HG03378 (cell line): ENCODE measurements at regions not wholly inside any gene's neighbourhood (a gene's known extent, or its start where the extent isn't known, plus 50 kb on each side); places are given as distances from the start of the nearest gene placed in this dataset.
"Not testable (repeated sequence)": the region's sequence is repeated elsewhere in the genome, so short reads cannot be mapped to it uniquely, and the experiment has no call there.

Experiments
- ATAC-seq: cut with Tn5 transposase; IDR thresholded peaks from one replicate; pipeline ENCODE4 v1.9.1; 2021; ENCODE audit warnings: mild to moderate bottlenecking, moderate library complexity; ENCODE audit not compliant: unreplicated experiment

DNA sequence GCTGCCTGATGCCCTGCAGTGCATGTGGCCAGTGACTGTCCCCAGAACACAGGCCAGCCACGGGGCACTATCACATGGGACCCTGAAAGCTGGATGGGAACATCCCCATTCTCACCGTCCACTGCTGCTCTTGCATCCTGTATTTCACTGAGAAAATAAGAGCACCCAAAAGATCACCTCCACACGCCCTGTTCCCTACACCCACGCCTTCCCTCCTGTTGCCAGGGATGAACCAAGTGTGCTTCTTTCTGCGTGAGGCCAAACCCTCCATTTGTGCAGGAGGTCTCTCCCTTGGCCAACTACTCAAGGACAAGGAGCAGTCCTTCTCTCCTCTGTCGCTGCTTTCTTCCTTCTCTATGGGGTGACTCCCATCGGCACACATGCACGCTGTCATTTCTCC lies 118.3 kb downstream of the LRRC37A3 start:
- ATAC-seq = not testable (repeated sequence)

DNA sequence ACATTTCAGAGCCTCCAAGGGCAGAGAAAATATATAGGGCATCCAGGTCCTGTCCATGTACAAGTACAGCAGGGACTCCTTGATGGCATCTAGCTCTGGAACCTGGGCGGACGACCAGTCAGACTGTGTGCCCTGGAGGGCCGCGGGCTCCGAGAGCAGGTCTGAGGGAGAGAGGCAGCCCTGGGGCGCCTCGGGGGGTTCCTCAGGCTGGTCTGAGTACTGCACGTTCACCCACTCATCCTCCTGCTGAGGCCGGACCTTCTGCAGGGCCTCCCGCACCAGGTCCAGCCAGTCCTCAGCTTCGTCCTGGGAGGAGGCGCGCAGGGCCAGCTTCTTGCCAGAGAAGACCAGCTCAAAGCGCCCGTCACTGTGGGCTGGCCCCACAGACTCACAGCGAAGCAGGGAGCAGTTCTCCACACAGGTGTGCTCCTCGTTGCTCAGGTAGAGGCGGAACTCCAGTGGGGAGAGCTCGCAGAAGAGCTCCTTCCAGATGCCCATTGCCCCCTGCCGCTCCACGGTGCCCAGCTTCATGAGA lies 118.8 kb downstream of the LRRC37A3 start:
- ATAC-seq = not testable (repeated sequence)

DNA sequence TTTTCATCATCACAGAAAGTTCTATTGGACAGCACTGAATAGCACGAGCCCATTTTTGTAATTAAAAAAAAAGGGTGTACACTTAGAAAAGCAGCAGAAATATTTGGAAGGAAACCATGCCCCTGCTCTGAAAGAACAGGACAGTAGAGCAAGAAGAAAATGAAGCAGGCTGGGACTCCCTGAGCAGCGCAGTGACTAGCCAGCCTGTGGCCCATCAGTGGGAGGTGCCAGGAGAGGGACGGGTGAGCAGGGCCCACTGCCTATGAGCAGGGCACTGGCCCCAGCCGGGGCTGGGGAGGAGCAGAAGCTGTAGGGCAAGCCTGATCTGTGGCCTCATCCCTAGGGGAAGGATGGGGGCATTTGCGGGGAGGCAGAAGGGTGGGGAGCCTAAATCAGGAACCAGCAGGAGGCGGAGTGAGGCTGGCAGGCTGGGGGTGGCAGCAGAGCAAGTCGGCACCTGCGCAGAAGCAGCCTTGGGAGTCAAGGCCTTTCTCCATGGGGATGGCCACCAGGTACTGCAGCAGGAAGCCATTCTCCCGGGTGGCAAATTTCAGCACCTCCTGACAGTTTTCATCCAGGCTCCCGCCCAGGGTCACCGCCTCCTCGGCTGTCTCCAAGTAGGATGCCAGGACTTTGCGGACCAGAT lies 119.6 kb downstream of the LRRC37A3 start:
- ATAC-seq = not testable (repeated sequence)

DNA sequence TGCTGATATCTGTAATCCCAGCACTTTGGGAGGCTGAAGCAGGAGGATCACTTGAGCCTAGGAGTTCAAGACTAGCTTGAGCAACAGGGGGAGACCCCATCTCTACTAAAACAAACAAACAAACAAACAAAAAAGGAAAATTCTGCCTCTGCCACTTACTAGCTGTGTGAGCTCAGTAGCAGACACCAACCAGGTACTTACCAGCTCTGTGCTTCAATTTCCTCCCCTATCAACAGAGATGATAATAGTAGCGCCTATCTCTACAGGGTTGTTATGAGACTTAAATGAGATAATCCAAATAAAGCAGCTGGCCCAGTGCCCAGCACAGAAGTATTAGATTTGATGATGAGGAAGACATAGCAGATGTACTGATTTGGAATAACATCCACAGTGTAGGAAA lies 120.3 kb downstream of the LRRC37A3 start:
- ATAC-seq = not testable (repeated sequence)

DNA sequence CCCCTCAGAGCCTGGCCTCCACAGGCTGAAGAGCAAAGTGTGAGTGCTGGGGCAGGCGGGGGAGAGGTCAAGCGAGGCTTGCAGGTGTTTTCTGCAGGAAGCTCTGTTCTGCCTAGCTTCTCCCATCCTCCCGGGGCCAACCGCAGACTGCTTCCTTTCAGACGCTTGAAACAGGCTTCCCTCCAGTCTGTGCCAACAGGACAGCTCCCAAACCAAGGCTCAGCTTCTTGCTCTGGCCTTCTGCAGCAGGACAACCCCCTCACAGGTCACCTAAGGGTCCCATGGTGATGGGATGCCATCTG lies 120.8 kb downstream of the LRRC37A3 start:
- ATAC-seq = not testable (repeated sequence)

DNA sequence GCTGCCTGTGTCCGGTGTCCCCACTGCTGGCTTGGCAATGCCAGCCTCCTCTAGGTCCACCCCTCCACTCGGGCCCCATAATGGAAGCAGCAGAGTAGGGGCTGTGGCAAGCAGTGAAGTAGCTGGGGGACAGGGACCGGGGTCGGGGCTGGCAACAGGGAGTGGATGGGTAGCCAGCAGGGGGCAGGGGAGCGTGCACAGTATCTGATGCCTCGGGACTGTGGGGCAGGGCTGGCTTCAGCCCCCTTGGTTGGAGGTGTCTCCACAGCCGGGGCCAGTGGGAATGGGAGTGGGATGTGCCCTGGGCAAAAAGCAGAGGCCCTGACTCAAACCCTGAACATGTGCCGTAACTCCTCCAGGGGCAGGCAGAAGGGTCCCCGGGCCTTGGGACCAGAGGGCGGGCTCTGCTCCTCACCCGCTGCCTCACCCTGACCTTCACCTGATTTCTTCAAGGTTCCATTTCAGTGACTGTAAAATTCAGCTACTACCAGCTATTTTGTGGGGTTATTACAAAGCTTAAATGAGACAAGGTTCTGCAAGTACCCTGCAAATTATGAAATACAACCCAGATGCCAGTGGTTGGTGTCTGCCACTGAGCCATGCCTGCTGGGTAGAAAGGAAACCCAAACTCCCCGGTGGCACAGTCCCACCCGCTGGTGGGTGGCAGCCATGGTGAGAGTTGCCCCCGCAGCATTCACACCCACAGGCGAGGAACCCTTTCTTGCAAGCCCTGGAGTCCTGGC lies 121.4 kb downstream of the LRRC37A3 start:
- ATAC-seq = not testable (repeated sequence)

DNA sequence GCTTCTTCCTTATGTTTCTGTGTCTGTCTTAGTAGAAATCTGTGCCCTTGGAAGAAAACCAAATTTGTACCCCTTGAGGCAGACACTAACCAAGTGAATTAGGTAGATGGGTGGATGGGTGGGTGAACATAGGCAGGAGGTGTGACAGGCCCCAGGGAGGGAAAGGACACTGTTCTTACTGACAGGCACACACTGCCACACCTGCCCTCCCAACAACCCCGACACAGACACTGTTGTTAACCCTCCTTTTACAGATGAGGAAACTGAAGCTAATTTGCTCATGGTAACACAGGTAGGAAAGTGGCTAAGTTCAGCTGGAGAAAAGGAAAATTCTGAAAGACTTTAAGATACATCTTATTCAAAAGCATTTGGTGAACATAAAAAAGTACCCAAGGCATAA lies 123.9 kb downstream of the LRRC37A3 start:
- not testable (repeated sequence) for ATAC-seq

DNA sequence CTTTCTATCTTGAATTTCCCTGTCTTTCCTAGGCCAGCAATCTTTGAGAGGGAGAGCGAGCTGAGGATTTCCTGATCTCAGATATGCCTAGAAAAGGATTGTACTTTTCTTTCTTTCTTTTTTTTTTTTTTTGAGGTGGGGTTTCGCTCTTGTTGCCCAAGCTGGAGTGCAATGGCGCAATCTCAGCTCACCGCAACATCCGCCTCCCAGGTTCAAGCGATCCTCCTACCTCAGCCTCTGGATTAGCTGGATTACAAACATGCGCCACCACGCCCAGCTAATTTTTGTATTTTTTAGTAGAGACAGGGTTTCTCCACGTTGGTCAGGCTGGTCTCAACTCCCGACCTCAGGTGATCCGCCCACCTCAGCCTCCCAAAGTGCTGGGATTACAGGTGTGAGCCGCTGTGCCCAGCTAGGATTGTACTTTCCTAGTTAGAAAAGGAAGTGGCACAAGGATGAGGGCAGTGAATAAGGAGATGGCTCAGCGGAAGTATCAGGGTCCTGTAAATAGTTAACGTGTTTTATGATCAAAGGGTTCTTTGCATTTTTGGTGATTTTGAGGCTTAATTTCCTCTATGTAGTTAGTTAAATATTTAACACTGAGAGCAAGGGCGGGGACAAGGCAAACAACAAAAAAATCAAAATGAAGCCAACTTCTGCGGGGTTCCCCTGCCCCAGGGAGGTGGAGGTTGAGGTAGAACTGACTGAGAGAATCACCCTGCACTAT lies 124.6 kb downstream of the LRRC37A3 start:
- not testable (repeated sequence) for ATAC-seq

DNA sequence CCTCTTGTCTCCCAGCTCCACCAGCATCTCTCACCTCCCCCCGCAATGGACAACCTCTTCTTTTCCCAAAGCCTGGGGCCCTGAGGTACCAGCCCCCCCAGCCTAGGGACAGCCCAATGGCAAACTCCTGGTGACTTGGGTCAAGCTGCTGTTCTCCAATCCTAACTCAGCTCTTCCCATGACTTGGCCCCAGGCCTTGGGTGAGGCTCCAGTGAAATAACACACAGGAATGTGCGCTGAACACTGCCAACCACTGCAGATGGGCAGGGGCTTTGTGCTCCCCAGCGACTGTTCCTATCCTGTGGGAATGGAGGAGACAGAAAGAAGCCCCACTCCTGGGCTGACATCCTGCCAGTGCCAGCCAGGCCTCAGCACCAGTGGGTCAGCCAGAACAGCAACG lies 125.2 kb downstream of the LRRC37A3 start:
- not testable (repeated sequence) for ATAC-seq

DNA sequence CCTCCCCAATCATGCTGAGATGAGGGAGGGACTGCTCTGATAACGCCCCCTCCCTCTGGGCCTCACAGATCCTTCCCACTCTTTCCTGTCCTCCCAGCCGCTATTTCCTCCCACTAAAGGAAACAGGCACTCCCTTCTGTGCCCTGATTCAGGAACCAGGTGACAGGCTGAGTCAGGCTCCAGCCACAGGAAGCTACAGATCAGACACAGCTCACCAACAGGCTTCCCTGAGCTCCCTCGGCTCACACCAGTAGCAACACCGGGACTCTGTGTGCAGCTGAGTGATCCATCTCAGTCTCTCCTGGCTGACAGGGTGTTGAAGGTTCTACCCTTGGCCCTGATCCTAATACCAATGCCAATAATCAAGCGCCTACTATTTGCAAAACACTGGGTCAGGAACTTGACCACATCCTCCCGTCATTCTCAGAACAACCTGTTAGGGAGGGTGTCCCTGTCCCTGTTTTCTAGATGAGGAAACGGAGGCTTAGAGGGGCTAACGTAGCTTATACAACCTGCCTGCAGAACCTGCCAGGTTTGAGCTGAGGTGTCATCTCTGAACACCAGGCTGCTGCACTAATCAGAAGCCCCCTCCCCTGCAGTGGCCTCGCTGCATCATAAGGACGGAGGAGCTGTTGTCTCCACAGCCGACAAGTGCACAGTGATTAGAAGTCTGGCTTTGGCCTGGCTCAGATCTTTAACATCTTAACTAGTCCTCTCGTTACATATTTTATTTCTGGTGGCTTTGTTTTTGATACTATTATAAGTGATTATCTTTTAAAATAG lies 126.3 kb downstream of the LRRC37A3 start:
- ATAC-seq = not testable (repeated sequence)

DNA sequence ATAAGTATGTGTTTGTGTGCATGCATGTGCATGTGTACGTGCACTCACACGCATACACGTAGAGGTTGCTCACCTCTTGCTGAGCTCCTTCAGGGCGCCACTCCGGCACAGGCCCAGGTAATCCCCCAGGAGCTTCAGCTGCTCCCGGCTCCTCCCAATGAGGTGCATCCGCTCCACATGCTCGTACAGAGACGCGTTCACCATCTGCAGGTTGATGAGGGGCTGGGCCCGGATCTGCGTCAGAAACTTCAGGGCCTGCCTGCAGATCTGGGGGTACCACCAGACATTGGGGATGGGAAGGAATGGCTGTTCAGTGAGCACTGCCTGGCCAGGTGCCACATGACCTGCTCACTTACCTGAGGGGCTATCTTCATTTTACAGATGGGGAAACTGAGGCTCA lies 127.0 kb downstream of the LRRC37A3 start:
- not testable (repeated sequence) for ATAC-seq

DNA sequence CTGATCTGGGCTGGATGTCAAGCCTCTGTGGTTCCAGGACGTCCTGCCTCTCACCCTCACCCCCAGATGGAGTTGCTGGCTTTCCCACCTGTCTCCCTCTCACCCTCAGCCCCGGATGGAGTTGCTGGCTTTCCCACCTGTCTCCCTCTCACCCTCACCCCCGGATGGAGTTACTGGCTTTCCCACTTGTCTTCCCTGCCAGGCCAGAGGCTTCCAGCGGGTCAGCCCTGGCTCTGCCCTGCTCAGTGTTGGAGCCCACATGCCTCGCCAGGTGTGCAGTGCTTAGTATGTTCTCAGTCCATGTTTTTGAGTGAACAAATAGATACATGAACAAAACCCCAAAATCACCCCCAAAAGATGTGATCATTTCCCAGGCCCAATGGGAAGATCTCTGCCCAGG lies 127.6 kb downstream of the LRRC37A3 start:
- ATAC-seq = not testable (repeated sequence)

DNA sequence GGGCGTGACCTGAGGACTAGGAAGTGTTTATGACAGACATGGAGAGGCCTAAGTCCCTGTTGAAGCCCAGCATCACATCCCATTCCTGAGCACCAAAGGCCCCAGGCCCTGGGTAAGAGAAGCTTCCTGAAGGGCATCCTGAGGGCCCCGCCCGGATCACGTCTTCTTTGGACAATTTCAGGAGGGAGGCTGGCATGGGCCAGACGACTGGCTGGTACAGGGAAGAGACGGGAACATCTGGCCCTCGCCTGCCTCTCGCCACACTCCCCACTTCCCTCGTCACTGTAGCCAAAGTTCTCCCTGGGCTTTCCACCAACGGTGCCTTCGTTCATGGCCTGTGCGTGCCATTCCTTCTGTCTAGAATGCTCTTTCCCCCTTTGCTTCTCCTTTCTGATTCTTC lies 128.1 kb downstream of the LRRC37A3 start:
- ATAC-seq = not testable (repeated sequence)

DNA sequence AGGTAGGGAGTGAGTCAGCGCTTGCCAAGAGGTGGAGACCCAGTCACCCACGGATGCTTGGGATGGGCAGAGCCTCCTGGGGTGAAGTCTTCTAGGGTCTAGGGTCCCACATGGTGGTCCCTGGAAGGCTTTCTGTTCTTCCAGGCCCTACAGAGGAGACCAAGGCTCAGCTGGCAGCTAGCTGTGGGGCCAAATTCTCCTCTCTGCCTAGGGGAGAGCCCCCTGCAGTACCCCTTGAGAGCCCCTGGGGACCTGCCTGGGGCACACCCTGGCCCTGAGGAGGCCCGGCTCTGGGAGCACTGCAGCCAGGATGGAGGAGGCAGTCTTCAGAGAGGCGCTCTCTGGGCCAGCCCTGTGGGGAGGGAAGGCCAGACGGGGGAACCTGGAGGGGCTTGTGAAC lies 128.6 kb upstream of the SMURF2 start:
- not testable (repeated sequence) for ATAC-seq

DNA sequence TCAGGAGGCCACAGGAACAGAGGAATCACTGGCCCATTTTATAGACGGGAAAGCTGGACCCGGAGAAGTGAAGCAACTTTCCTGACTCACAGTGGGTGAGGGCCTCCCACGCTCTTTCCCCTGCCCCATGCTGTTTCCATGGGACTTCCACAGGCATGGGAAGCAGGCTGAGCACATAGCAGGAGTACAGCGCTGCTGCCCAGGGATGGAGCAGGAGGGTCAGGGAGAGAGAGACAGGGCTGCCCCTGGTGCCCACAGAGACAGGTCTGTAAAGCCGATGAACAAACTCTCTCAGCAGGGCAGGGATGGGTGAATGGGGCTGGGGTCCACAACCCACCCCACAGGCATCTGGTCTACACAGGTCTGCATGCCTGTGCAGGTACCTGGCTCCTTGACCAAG lies 128.1 kb upstream of the SMURF2 start:
- not testable (repeated sequence) for ATAC-seq

DNA sequence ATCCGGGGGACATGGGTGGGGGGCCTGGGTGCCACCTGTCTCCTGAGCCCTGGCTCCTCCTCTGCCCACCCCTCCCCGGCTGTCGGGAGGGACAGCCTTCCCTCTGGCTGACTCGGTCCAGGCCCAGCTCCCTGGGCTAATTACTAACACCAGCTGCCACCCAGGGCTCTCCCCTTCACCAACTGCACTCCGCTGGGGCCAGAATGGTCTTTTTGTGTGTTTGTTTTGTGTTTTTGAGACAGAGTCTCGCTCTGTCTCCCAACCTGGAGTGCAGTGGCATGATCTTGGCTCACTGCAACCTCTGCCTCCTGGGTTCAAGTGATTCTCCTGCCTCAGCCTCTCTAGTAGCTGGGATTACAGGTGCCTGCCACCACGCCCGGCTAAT lies 126.9 kb upstream of the SMURF2 start:
- not testable (repeated sequence) for ATAC-seq

DNA sequence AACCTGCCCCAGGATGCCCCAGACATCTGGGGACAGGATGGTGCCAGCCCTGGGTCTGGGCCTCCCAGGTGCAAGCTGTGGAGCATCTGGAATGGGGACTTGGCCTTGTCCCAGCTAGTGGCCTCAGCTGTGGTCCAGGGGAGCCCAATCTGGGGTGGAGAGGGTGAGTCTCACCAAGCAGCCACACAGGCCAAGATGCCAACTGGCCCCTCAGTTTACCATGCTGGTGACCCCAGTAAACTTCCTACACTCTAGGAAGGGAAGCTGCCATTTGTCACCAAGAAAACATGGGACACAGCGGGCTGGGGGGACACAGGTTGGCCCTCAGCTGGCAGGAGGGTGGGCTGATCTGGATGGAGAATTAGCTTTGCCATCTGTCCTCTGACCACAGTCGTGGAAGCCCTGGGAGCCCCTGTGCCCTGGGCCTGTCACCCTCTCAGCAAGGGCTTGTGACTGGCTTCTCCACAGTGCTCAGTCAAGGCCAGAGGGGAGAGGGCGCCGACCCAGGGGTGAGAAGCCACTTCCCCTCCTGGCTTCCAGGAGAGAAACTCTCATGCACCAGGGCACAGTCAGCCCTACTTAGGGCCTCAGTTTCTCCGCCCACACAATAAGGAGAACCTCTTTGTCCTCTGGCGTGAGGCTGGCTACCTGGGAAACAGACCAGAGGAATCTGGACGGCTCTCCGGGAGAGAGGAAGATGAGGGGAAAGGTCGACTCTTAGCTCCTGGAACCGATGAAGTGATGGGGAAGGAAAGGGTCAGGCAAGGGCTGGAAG lies 126.4 kb upstream of the SMURF2 start:
- no peak for ATAC-seq

DNA sequence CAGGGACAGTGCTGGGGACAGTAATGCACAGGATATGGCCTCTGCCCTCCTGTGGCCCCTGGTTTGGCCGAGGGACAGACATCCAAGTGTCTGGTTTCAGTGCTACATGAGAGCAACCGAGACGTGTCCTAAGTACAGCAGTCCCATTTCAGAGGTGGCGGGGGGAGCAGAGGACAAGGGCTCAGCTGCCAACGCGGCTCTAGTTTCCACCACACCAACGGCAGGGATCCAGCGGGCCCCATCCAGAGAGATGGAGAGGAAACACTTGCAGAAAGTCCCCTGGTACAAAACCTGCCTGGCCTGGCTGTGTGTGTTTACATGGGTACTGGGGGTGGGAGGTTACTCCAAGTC lies 125.8 kb upstream of the SMURF2 start:
- ATAC-seq = no peak

DNA sequence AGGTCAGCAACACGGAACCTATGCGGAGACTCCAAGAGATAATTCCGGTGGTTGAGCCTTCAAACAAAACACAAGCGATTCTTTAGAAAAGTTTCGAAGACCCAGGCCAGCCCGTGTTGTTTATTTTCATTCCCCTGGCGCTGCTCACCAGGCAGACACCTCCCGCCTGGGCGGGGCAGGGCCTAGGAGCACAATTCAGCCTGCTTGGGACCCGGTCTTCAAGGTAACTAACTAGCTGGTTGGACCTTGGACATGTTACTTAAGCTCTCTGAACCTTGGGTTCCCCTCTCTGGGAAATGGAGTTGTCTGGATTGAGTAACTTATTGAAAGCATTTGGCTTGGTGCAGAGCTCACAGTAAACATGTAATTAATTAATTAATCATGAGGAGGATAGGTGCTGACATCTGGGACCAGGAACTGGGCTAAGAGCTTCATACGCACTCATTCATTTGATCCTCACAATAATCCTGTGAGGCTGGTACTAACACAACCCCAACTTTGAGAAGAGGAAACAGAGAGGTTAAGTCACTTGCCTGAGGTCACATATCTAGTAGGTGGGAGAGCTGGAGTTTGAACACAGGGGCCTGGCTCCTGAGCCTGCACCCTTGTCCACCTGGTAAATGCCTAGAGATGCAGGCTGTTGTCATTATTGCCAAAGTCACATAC lies 125.3 kb upstream of the SMURF2 start:
- no peak for ATAC-seq

DNA sequence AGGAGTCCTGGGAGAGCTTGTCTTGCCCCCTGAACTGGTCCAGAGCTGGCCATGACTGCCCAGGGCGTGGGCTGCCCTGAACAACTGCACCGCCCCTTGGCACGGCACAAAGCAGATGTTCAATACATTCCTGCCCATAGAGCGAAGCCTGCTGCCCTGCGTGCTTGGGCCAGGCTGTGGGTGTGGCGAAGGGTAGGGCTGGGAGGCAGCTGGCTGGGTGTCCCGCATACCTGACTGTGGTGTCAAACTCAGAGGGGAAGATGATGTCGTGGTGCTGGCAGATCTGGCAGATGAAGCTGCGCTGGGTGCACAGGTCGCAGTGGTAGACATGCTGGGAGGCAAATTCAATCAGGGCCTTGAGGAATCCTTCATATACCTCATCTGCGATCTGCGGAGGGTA lies 124.2 kb upstream of the SMURF2 start:
- no peak for ATAC-seq
